ENCODE measurements at regions not wholly inside any gene's neighbourhood (a gene's known extent, or its start where the extent isn't known, plus 50 kb on each side); places are given as distances from the start of the nearest gene placed in this dataset.

DNA sequence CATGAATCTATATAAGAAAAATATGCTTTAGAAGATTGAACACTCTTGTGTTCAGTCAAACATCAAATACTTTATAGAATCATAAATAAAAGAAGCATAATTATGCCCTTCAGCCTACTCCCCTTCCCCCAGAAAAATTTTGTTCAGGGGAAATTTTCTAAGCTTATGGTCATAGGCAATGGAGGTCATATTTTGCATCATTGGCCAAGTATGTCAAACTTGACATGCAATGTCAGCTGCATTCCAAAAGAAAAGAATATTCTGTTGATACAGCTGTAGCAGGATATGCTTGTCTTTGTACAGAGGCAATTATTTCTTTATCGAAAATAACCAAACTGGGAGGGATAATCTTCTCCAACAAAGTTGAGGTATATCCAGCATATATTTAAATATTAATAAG, 328.2 kb downstream of the ZIC1 start:
- no peaks in the 10 kb centered on the region for H3K4me1 ChIP-seq
- WGBS = 82% methylated on average over 1 of the region's 1 CpG
- H3K9me3 ChIP-seq = no peaks in the 10 kb centered on the region
- no peak overlapping the region for H3K4me3 ChIP-seq
- H3K36me3 ChIP-seq = no peaks in the 10 kb centered on the region
- no peaks in the 10 kb centered on the region for H3K27me3 ChIP-seq
- no peak for TF ChIP-seq EP300 (IDR thresholded peaks at IDR 0.05)
- TF ChIP-seq POLR2A (IDR thresholded peaks at IDR 0.05; ENCODE audit: low read depth) = no peak
- no peak for TF ChIP-seq POLR2AphosphoS5 (IDR thresholded peaks at IDR 0.05)
- TF ChIP-seq, protein P1, sequence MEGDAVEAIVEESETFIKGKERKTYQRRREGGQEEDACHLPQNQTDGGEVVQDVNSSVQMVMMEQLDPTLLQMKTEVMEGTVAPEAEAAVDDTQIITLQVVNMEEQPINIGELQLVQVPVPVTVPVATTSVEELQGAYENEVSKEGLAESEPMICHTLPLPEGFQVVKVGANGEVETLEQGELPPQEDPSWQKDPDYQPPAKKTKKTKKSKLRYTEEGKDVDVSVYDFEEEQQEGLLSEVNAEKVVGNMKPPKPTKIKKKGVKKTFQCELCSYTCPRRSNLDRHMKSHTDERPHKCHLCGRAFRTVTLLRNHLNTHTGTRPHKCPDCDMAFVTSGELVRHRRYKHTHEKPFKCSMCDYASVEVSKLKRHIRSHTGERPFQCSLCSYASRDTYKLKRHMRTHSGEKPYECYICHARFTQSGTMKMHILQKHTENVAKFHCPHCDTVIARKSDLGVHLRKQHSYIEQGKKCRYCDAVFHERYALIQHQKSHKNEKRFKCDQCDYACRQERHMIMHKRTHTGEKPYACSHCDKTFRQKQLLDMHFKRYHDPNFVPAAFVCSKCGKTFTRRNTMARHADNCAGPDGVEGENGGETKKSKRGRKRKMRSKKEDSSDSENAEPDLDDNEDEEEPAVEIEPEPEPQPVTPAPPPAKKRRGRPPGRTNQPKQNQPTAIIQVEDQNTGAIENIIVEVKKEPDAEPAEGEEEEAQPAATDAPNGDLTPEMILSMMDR (IDR thresholded peaks at IDR 0.05) = no peak
- H3K27ac ChIP-seq (replicated peaks in 1 of 4) = no peak overlapping the region
- no peak for DNase-seq (ENCODE audit: extremely low spot score)
- intact Hi-C loops (cut with DNase I) = no loop called here

DNA sequence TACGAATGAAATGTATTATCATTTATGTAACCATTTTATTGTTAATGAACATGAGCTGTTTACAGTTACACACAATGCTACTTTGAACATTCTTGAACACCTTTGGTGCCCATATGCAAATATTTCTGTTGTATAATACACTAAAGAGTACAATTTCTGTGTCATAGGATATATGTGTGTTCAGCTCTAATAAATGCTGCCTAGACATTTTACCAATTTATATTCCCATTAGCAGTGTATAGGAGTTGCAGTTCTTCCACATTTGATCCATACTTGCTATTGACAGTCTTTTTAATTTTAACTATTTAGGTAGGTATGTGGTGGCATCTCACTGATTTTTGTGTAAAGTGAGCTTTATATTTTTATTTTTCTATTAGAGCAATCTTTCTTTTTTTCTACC, 331.8 kb downstream of the ZIC1 start:
- Histone ChIP-seq H3K9me3 (no peaks in the 10 kb centered on the region), H3K4me1 (no peaks in the 10 kb centered on the region), H3K4me3 (no peak overlapping the region), H3K36me3 (no peaks in the 10 kb centered on the region), H3K27ac (replicated peaks in 1 of 4) (no peak overlapping the region), H3K27me3 (no peaks in the 10 kb centered on the region)
- intact Hi-C loops (cut with DNase I) = no loop called here
- WGBS = 82% methylated on average over 1 of the region's 1 CpG
- TF ChIP-seq POLR2AphosphoS5 (IDR thresholded peaks at IDR 0.05) (no peak), EP300 (IDR thresholded peaks at IDR 0.05) (no peak), POLR2A (IDR thresholded peaks at IDR 0.05; ENCODE audit: low read depth) (no peak)
- TF ChIP-seq, protein P1 (IDR thresholded peaks at IDR 0.05) = no peak
- no peak for DNase-seq (ENCODE audit: extremely low spot score)

DNA sequence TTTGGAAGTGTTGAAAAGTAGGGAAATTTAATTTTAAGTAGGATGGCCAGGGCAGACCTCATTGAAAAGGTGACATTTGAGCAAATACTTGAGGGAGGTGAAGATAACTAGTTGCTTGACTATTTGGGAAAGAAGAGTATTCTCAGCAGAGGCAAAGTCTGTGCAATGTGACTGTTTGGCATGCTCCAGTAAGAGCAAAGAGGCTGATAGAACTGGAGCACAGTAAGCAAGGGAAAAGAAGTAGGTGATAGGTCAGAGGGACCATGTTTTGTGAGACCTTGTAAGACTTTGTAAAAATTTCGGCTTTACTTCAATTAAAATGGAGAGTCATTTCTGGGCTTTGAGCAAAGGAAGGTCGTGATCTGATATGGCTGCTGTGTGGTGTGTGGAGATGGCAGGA, 335.8 kb downstream of the ZIC1 start:
- no peaks in the 10 kb centered on the region for H3K36me3 ChIP-seq
- WGBS = 38% methylated on average over 2 of the region's 2 CpGs
- H3K4me1 ChIP-seq = no peaks in the 10 kb centered on the region
- no peak overlapping the region for H3K4me3 ChIP-seq
- intact Hi-C loops (cut with DNase I) = no loop called here
- no peak overlapping the region for H3K27ac ChIP-seq (replicated peaks in 1 of 4)
- no peaks in the 10 kb centered on the region for H3K9me3 ChIP-seq
- DNase-seq (ENCODE audit: extremely low spot score) = no peak
- TF ChIP-seq EP300 (IDR thresholded peaks at IDR 0.05) (no peak), POLR2AphosphoS5 (IDR thresholded peaks at IDR 0.05) (no peak), POLR2A (IDR thresholded peaks at IDR 0.05; ENCODE audit: low read depth) (no peak)
- TF ChIP-seq, protein P1 (IDR thresholded peaks at IDR 0.05) = no peak
- no peaks in the 10 kb centered on the region for H3K27me3 ChIP-seq

DNA sequence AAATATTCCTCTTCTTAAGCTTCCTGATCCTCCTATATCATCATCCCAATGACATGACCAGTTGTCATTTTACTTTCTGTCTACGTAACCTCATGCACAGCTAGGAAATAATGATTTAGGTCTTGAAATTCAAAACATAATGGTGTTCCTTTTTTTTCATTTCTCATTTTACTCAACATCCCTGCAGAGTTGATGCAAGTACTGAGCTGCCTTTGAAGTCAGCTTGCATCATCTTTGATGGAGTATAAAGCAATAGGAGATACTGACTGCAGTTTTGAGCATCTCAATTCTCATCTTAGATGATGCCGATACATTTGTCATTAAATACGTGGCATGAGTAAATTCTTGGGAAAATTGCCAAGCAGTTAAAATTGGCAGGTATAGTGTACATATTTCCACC, 346.1 kb downstream of the ZIC1 start:
- Histone ChIP-seq H3K4me1 (peaks cover 13 to 47% (median 25%) of the 10 kb centered on the region in 4 donors), H3K4me3 (no peak overlapping the region), H3K9me3 (no peaks in the 10 kb centered on the region), H3K36me3 (no peaks in the 10 kb centered on the region), H3K27ac (replicated peaks in 1 of 4) (no peak overlapping the region), H3K27me3 (no peaks in the 10 kb centered on the region)
- no peak for DNase-seq (ENCODE audit: extremely low spot score)
- 85% methylated on average over 3 of the region's 3 CpGs for WGBS
- TF ChIP-seq POLR2A (IDR thresholded peaks at IDR 0.05; ENCODE audit: low read depth) (no peak), EP300 (IDR thresholded peaks at IDR 0.05) (no peak), POLR2AphosphoS5 (IDR thresholded peaks at IDR 0.05) (no peak)
- TF ChIP-seq, protein P1 (IDR thresholded peaks at IDR 0.05) = no peak
- intact Hi-C loops (cut with DNase I) = no loop called here

DNA sequence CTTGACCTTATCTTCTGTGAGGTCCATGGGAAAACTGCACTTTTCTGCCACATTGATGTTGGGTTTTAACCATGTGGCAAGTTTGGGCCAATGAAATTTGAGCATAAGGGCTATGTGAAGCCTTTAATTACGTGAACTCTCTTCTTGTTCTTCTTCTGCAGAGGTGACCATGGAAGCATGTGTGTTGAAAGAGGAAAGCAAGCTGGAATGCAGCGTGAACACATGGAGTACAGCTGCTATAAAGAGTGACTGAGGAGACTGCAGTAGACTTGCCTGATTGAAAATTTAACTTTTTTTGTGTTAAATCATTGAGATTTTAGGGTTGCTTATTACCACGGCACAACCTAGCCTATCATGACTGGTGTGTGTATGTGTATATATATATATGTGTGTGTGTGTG, 347.3 kb downstream of the ZIC1 start:
- no peak overlapping the region for H3K27ac ChIP-seq (replicated peaks in 1 of 4)
- peaks cover 13 to 54% (median 30%) of the 10 kb centered on the region in 4 donors for H3K4me1 ChIP-seq
- H3K4me3 ChIP-seq = no peak overlapping the region
- TF ChIP-seq POLR2A (IDR thresholded peaks at IDR 0.05; ENCODE audit: low read depth) (no peak), EP300 (IDR thresholded peaks at IDR 0.05) (no peak)
- TF ChIP-seq, protein P1 (IDR thresholded peaks at IDR 0.05) = no peak
- H3K36me3 ChIP-seq = no peaks in the 10 kb centered on the region
- no peaks in the 10 kb centered on the region for H3K27me3 ChIP-seq
- WGBS = 88% methylated on average over 3 of the region's 3 CpGs
- intact Hi-C loops (cut with DNase I) = no loop called here
- H3K9me3 ChIP-seq = no peaks in the 10 kb centered on the region
- DNase-seq (ENCODE audit: extremely low spot score) = no peak
